ENCODE measurements at regions not wholly inside any gene's neighbourhood (a gene's known extent, or its start where the extent isn't known, plus 50 kb on each side); places are given as distances from the start of the nearest gene placed in this dataset.

DNA sequence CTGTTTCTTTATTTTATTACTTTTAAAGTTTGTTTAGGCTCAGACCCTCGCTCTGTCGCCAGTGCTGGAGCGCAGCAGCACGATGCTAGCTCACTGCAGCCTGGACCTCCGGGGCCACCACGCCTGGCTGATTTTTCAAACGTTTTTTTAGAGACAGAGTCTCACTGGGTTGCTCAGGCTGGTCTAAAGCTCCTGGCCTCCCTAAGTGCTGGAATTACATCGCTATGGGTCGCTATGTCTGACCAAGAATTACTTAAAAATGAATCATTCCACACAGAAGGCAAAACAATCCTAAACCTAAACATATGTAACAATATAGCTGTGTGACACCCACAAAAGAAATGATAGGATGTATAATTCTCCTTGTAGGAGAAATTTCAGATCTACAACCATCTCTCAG is 86.9 kb upstream of the SIMC1 start:
- DNase-seq = no peak

DNA sequence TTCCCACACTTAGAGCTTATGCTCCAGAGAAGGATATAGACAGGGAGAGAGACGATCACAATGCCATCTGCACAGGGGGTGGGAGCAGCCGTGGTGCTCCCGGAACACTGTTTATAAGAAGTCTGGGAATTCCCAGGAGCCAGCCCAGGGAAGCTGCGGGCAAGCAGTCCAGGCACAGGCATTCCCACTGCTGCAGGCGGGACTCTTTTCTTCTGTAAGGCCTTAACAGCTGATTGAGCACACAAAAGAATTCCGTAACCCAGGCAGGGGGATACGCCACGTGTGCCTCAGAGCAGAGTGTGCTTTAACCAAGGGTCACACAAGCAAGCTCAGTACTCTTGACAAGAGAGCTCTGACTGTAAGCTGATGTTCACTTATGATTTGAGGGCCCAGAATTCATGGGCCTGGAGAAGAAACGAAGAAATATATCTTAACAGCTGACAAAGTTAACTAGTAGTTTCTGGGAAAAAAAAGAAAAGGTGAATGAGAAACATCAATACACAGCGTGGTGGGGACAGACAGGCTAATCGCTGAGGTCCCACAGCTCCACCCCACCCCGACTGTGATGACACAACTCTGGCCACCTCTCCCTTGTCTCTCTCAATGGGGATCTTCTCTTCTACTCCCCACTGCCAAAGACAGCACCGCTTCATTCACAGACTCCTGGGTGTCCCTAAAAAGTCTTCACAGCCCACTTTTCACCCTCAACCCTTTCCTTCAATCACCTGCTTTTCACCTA is 85.9 kb upstream of the SIMC1 start:
- no peak for DNase-seq

- DNase-seq = no peak
These were observed 85.3 kb upstream of the SIMC1 start for GRCh38 chr5:176152930-176153311.

- DNase-seq = no peak
These were observed 84.5 kb upstream of the SIMC1 start for GRCh38 chr5:176153741-176154140.

- no peak for DNase-seq
These were observed 83.4 kb upstream of the SIMC1 start for GRCh38 chr5:176154821-176155220.

DNA sequence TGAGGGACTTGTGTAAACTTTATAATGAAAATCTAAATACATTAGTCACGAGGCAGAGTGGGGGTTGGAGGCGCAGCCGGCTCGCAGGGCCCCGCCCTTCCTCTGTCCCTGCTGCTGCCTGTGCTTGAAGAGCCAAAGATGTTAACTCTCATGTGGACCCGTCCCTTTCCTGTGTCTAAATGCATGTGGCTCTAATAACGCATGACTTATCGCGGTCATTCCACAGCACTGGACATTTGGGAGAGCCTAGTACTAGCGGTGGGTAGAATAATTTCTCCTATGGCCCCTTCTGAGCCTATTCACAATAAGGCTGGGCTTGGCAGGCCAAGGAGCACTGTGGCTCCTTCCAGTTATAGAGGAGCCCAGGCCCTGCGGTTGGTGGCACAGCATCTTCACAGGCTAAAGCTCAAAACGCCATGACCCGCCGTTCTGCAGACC is 82.3 kb upstream of the SIMC1 start:
- no peak for DNase-seq

DNA sequence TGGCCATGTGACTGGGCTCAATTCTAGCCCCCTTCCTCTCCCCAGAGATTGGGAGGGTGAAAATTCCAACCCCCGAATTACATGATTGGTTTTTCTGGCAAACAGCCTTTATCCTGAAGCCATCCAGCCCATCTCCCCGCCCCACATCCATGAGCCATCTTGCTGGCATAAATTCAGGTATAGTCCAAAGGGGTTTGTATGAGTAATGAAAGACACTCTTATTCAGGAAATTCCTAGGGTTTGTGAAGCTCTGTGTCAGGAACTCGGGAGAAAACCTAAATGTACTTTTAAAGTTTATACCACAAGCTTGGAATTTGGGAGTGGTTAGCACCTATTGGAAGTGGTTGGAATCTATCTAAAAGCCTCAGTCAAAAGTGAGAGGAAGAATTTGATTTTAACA is 80.6 kb upstream of the SIMC1 start:
- DNase-seq = no peak

- DNase-seq = no peak
These were observed 76.8 kb upstream of the SIMC1 start for GRCh38 chr5:176161431-176161830.

DNA sequence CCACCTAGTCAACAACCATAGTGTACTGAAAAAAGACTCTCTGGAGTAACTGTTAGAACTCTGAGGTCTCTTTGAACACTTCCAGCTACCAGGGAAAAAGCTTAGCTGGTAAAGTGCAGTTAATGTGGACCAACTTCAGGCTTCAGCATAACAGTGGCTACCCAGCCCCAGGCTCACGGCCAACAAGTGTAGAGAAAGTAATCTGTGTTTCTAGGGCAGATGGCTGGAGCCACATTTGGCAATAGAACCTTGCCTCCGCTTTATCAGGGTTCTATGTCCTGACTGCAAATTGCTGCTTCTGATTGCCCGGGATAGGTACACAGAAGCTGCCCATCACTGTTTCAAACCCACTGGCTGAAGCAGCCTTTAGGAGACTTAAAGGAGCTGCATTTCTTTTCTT is 76.0 kb upstream of the SIMC1 start:
- DNase-seq = no peak

GRCh38 chr5:176162888-176163287 is 75.3 kb upstream of the SIMC1 start:
- no peak for DNase-seq

GRCh38 chr5:176166427-176166826 is 71.8 kb upstream of the SIMC1 start:
- DNase-seq = peak; percentile 41

- DNase-seq = peak; percentile 76
These were observed 70.4 kb upstream of the SIMC1 start for GRCh38 chr5:176167800-176168199.

- no peak for DNase-seq
These were observed 68.7 kb upstream of the SIMC1 start for GRCh38 chr5:176169393-176170063.

DNA sequence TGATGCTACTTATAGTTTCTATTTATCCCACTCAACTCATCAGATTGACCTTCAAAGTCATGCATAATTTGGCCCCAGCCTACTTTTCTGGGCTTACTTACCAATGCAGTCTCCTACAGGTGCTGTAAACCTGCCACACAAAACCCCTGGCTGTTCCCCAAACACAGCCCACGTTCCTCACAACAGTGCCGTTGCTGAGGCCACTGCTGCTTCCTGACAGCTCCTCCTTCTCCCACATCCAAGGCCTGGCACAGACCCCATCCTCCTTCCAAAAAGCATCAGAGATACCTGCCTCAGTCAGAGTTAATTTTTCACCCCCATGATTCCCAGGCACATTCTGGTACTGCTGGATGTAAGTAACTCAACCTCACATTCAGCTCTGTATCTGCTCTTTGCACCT is 68.1 kb upstream of the SIMC1 start:
- DNase-seq = no peak

DNA sequence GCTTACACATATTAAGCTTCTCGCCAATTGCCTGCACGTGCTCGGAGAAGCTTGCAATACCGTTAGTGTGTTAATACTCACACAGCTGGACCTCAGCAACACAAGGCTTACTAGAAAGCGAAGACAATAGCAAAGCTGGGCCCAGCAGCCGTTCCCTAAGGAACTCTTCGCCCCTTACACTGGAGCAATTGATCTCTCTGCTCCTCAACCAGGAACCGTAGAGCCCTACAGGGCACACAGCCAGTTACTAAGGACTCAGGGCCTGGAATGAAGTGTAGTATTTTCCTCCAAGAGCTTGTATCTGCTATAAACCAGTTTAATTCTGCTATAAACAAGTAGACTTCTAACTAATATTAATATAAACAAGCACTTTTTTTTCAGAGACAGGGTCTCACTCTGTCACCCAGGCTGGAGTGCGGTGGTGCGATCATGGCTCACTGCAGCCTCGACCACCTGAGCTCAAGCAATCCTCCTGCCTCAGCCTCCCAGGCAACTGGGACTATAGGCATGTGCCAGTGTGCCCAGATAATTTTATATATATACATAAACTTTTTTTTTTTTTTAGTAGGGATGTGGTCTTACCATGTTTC is 67.0 kb upstream of the SIMC1 start:
- DNase-seq = no peak

DNA sequence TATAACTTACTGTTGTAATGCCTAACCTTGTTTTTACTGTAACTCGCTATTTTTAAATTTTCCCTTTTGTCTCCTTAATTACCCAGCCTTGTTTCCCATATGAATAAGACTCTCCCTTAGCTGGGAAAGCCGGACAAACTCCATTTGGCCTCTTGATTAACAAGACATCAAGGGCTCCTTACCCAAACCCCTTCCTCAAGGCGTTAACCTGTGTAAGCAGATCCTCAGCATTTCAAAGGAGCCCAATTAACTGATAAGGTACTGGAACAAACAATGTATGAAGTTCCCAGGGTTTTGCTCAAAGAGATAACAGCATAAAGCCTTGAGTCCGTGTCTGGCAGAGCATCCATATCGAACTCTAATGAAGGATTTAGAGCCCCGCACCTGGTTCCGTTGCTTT is 66.0 kb upstream of the SIMC1 start:
- no peak for DNase-seq

- DNase-seq = no peak
These were observed 64.6 kb upstream of the SIMC1 start for GRCh38 chr5:176173647-176174046.

DNA sequence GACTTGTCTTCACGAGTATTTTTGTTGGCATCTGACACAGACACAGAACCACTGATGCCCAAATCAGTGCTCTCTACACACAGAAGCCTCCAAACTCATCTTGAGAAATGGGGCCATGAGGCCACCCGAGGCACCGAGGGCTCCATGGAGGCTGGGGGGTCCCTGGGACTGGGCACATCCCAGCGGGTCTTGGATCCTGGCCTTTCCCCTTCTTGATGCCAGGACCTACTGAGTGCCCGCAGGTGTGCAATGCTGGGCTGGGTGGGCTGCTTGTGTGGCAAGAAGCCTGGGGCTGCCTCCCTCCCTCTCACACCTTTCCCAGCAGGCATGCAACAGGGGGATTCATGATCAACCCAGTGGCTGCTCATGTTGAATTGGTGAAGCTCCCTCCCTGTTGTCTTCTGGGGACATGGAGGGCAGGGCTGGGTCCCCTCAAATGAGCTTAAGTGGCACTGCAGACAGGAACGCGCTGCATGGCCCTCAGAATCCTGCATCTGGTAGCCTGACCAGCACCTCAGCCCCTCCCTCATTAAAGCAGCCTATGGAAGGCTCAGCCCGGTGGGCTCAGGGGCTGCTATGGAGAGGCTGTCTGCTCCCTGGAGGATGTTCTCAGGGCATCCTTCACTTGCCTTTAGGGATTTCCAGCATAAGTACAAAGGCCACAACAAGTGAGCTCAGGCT is 63.7 kb upstream of the SIMC1 start:
- no peak for DNase-seq

DNA sequence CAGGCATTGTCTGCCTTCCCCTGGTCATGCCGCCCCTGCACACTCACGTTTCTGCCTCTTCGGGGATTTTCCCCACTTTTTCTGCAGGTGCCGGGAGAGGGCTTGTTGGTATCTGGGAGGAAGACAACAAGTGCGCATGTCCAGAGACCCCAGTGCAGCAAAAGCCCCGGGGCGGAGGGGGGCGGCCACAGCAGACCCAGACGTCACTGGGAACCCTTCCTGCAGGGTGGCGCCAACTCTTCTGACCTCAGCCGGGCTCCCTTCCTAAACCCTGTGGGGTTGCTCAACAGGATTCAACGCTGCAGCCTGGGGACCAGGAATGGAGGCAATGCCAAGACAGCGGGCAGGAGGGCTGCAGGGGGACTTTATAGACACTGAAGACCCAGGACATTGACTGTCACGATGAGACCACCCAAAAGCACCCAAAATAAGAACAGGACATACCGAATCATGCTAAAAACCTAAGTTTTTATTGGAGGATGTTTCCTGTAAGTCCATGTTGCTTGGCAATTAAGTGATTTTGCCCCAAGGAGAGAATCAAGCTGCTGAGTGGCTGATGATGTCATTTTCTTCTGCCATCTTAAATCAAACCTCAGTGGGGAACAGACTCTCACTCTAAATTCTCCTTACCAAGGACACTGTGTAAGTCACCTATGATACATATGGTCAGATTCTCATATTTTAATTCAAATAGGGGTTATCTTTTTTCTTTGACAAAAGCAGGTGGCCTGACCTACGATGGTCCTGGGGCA is 62.9 kb upstream of the SIMC1 start:
- no peak for DNase-seq

GRCh38 chr5:176176231-176176630 is 62.0 kb upstream of the SIMC1 start:
- no peak for DNase-seq

DNA sequence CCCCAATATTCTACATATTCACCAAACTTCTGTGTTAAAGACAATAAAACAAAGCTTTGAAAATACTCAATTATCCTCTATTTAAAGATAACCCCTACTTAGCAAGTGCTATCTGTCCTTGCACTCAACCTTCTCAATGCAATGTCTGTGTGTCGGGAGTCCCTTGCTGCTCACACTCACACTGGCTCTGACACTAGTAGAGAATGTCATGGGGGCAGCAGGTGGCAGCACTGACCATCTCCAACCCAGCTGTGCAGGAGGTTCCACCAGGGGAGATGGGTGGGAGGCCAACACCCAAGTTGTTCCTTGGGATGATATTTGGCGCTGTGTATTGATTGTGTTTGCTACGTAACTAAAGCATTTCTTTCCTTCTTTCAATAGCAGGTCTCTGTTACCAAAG is 59.4 kb upstream of the SIMC1 start:
- peak; percentile 36 for DNase-seq

DNA sequence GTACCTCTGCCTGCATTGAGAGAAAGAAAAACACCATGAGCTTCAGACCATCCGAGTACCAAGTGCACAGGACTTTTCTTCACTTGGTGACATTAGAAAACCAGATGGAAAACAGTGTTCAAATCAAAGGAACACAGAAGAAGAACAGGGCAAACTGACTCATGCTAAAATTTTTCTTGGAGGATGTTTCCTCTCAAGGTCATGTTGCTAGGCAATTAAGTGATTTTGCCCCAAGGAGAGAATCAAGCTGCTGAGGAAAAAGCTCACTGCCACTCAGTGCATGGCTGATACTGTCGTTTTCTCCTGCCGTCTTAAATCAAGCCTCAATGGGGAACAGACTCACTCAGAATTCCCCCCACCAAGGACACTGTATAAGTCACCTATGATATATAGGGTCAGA is 57.9 kb upstream of the SIMC1 start:
- DNase-seq = no peak

DNA sequence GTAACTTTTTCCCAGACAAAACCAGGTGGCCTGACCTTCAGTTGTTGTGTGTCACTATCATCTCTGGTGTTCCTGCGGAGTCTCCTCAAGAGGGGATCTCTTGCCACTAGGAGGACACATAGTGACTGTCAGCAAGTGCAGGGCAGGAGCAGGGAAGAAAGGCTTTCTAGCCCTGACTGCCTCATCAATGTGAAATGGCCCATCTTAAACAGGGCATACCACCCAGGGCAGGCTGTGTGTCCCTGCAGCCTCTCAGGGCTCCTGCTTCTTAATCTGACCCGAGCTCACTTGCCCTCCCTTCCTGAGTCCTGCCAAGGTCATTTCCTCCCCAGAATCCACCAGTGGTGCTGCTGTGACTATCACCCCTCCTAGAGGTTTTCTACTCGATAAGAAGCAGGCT is 57.4 kb upstream of the SIMC1 start:
- DNase-seq = no peak

All from DMS53 (cell line).